ELF-1 (cell line): ENCODE measurements at regions not wholly inside any gene's neighbourhood (a gene's known extent, or its start where the extent isn't known, plus 50 kb on each side); places are given as distances from the start of the nearest gene placed in this dataset.
"Not testable (repeated sequence)": the region's sequence is repeated elsewhere in the genome, so short reads cannot be mapped to it uniquely, and the experiment has no call there.

Source experiments
- DNase-seq: peaks from one replicate; pipeline ENCODE4 v3.0.0-alpha.2; 2016; ENCODE audit warnings: low read depth, low spot score

- DNase-seq: no peak
Observed at GRCh38 chr6:56839533-56840183, 115.2 kb upstream of the BEND6 start.

GRCh38 chr6:56838965-56839364, 115.9 kb upstream of the BEND6 start:
- no peak for DNase-seq

- DNase-seq: no peak
Observed at GRCh38 chr6:56838016-56838555, 116.8 kb upstream of the BEND6 start.

- no peak for DNase-seq
Observed at GRCh38 chr6:56837322-56837894, 117.5 kb upstream of the BEND6 start.

- no peak for DNase-seq
Observed at GRCh38 chr6:56835612-56836011, 119.3 kb upstream of the BEND6 start.

GRCh38 chr6:56833873-56834272, 121.0 kb upstream of the BEND6 start:
- DNase-seq: no peak

- DNase-seq: no peak
Observed at GRCh38 chr6:56833127-56833791, 121.6 kb upstream of the BEND6 start.

- DNase-seq: no peak
Observed at GRCh38 chr6:56832225-56832624, 122.7 kb upstream of the BEND6 start.

- no peak for DNase-seq
Observed at GRCh38 chr6:56831334-56831733, 123.6 kb upstream of the BEND6 start.

- DNase-seq: no peak
Observed at GRCh38 chr6:56827908-56828649, 126.8 kb upstream of the BEND6 start.

GRCh38 chr6:56824431-56824830, 130.5 kb upstream of the BEND6 start:
- DNase-seq: not testable (repeated sequence)

GRCh38 chr6:56821005-56821432, 133.9 kb upstream of the BEND6 start:
- DNase-seq: no peak

- DNase-seq: no peak
Observed at GRCh38 chr6:56820060-56820459, 134.8 kb upstream of the BEND6 start.

GRCh38 chr6:56819604-56820003, 135.3 kb upstream of the BEND6 start:
- no peak for DNase-seq

- DNase-seq: no peak
Observed at GRCh38 chr6:56816370-56816769, 138.5 kb upstream of the BEND6 start.

GRCh38 chr6:56815436-56815835, 139.5 kb upstream of the BEND6 start:
- no peak for DNase-seq

- no peak for DNase-seq
Observed at GRCh38 chr6:56814802-56815201, 140.1 kb upstream of the BEND6 start.

GRCh38 chr6:56814308-56814707, 140.6 kb upstream of the BEND6 start:
- no peak for DNase-seq

- DNase-seq: not testable (repeated sequence)
Observed at GRCh38 chr6:56812851-56813250, 142.1 kb upstream of the BEND6 start.

GRCh38 chr6:56808871-56809359, 146.0 kb upstream of the BEND6 start:
- peak; percentile 32 for DNase-seq

GRCh38 chr6:56807989-56808337, 146.9 kb upstream of the BEND6 start:
- DNase-seq: no peak
